ENCODE measurements at regions not wholly inside any gene's neighbourhood (a gene's known extent, or its start where the extent isn't known, plus 50 kb on each side); places are given as distances from the start of the nearest gene placed in this dataset.

DNA sequence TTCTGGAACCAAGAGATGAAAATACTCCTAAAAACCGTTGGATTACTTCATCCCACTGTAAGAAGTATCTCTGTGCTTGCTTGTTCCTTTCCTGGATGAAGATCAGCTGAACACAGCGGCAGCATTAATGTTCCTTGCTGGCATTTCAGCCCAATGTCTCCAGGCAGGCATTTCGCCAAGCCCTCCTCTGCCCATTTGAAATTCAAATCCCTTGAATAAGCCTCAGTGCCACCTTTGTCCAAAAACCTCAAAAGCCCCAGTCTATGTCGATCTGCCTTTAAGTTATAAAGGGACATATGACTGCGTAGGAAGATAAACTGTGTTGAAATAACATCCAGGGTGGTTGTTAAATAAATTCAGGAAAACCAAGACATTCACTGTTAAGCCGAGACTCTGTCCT lies 156.8 kb upstream of the PDZRN3 start:
- FAIRE-seq, result no peak

DNA sequence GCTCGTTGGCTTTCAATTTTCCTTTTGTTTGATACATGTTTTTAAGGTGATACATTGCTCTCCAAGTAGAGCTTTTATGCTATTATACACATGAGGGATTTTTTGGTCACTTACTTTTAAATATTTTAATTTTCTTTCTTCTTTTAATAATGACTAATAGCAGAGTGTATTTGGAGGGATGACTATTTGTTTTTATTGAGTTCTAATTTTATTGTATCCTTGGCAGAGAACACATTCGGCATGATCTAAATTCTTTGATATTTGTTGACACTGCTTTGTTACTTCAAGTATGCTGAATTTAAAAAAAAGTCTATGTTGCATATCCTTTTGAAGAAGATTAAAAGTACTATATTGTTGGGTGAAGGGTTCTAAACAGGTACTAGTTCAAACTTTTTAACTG lies 149.9 kb upstream of the PDZRN3 start:
- FAIRE-seq, result no peak

DNA sequence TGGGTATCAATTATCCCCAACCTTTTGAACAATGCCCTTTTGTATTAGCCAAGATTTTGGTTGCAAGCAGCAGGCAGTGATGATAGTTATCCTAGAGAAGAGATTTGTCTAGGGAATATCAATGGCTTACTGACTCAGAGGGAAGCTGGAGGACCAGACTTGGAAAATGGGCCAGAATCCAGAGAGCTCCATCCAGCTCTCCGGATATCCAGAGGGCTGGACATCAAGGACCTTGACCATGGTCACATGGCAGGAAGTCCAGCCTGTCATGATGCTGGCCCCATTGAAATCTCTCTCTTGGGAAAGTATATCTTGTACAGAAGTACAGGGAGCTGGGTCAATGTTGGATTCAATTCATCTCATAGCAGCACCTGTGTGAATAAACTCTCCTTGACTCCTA lies 148.5 kb upstream of the PDZRN3 start:
- no peak for FAIRE-seq

DNA sequence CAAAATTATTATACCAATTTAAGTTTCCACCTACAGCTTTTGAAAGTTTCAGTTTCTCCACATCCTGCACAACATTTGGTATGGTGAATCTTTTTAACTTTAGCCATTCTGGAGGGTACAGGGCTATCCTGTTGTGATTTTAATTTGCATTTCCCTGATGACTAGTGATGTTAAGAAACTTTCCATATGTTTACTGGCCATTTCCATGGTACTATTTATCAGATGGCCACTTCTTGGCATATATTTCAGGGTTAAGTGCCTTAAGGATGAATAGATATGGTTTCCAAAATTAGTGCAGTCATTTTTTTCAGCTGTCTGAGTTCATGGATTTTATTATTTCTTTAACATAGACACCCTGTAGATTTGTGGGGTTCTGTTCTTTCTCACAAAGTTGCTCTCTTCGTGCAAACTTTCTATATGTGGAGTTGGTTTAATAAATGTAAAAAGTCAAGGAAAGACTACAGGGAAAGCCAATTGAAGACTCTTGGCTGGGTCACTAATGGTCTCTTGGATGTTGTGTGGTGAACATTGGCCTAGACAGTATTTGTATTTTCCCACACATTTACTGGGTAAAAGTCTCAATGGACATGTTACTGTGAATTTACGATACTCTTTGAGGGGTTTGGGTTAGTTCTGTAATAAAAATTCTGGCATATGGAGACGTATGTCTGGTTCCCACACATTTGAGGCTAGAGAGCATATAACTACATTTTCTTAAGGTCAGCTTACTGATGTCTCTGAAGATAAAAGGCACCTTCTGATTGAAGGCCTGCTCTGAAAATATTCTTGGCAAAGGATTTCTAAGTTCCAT lies 147.5 kb upstream of the PDZRN3 start:
- FAIRE-seq, result no peak

DNA sequence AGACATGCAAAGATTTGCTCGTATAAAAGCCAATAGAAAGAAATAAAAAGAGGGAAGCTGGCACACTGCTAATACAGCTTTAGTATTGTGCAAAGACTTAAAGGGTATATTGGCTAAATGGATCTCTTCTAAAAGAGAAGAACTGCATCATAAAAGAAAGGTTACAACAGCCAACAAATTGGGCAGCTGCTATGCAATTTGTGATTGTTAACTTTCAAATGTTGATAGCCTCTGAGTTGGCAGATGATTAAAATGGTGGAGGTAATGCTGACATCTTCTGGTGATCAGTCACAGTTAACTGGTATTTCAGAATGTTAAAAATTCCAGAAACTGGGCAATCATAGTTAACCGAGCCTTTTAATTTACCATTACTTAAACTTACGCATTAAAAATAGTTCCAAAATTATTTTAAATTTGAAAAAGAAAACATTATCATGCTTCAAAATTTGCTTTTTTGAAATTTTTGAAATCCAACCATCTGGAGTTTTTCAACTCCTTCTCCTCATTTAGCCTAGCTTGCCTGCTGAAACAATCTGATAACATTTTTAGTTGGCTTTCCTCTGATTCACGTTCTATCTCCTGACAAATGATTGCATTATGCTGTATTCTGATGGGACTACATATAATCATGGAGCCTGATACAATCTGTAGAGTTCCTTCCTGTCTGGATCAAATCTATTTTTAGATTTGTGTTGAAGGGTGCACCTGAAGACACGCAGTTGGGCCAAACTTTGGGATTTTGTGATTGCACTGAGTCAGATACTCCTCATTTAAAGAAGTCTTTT lies 144.0 kb upstream of the PDZRN3 start:
- FAIRE-seq, result peak; percentile 76

DNA sequence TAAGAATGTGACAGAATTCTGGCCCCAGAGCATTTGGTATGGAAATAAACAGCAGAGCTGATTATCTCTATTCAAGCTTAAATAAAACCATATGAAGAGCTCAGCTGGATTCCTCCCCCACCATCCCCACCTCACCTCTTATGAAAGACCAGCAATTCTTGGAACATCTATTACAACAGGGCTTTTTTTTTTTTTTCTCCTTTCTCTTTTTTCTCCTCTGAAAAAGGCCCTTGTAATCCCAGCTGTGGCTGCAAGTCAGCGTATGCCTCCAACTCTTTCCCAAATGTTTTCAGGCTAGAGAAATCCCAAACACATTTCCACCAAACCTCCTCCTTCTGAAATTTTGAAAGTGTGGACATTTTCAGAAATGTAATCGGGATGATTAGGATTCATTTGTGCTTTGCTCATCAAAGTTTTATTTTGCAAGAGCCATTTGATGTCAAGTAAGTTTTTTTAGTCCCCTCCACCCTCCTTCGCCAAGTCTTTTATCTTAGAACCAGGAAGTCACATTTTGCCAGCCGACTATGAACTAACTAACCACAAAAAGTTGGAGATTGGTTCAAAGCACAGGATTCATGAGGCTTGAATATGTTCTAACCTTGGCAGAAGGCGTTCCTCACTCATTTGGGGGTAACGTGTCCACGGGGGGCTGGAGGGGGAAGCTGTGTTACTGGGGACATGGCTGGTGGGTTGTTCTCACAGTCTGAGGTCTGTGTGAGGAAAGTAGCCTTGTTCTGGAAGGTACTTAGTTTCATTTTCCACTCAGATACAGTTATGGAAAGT lies 142.0 kb upstream of the PDZRN3 start:
- FAIRE-seq, result no peak

DNA sequence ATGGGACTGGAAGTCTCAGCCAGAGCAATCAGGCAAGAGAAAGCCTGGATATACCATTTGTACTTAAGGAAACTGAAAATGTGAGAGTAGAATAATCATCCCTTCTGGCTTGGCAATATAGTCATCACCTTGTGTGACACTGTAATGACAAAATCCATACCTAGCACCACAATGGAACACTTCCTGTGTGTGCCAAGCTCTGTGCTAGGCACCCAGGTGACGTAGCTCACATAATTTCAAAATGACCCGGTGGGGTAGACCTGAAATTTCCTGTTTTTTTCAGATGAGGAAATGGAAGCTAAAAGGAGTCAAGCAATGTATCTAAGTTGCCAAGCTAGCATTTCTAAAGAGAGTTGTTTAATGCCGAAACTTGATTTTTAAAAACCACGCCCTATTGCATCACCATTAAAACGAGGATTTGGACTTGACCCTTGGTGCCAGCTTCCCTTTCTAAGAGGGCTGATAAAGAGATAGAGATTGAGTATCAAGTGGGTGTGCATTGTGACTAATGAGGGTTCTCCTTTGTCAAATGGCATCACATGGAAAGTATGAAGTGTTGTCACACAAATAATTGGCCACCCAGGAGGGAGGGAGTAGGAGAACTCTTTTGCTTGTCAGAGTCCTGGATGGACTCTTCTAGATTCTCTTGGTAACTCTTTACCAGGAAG lies 141.3 kb upstream of the PDZRN3 start:
- FAIRE-seq, result no peak

DNA sequence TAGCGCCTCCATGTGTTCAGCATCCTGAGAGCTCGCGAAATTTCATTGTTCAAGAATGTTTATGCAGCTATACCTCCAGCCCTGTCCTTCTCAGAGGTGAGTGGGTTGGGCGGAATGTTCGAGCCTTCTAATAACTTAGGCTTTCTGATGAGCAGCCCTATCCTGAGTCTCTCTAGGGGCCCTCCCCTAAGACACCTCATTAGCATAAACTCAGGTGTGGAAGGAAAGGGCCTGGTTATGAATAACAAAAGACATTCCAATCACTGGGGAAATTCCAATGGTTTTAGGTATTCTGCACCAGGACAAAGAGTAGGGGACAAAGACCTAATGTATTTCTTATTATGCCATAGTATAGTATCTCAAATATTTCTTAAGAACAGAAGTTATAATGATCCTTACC lies 138.1 kb upstream of the PDZRN3 start:
- no peak for FAIRE-seq

DNA sequence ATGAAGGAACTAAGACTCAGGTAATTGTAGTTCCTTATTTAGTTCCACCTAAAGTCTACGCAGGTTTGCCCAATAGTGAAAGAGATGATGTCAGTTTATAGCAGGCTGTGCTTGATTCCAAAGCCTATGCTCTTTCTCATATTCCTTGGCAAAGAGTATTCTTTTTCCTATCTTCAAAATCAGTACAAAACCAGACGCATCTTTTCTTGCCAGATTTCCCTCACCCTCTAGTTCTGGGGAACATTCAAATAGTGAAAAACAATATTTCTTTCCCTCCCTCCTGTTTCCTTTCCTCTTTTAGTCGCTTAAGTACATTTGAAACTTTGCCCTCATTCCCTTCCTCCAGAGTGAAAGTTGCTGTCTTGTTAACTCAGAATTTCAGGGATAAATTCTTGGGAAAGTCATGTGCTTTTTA lies 134.6 kb upstream of the PDZRN3 start:
- no peak for FAIRE-seq

DNA sequence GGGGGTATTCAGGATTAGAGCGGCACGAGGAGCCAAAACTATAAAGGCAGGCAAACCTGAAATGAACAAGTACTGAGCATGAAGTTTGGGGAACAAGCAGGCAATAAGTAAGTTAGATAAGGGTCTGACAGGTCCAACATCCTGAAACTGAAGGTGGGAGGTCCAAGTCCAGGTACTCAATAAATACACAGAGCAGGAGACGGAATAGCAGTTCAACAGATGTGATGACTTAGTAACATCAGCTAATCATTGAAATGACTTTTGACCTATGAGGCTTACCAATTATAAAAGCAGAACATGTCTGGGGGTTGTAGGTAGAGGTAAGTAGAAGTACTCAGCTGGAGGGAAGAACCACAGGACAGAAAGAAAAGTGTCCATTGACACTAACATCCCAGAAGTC lies 132.8 kb upstream of the PDZRN3 start:
- FAIRE-seq, result no peak

DNA sequence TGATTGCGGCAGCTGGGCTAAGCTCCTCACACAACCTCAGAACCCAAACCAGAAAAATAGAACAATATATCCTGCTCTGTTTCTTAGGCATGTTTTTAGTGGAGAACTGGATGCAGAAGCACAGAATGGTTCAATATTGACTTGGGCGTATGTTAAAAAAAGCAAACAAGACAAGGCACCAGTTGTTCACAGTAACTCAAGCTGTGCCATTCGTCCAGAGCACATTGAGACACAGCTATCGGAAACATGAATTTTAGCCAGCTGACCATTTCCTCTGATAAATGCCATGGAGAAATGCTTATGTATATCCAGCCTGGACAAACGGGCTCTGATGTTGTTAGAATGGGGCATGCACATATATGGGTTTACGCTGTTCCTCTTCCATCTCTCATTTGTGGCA lies 129.2 kb upstream of the PDZRN3 start:
- no peak for FAIRE-seq

DNA sequence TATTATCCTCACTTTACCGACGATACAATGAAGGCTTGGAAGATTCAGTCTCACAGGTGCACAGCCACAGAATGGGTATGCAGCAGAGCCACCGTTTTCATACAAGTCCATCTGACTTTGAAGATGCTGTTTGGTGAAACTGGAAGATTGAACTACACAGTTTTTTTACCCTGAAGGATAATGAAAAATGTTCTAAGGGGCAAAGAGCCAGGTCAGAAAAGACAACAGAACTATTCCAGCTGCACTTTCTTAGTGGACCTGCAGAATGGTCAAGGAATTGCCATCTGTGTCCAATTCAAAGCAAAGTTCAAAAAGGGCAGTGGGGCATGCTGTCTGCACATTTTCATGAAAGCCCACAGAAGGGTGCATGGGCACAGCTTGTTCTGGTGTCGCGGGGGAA lies 127.6 kb upstream of the PDZRN3 start:
- no peak for FAIRE-seq

DNA sequence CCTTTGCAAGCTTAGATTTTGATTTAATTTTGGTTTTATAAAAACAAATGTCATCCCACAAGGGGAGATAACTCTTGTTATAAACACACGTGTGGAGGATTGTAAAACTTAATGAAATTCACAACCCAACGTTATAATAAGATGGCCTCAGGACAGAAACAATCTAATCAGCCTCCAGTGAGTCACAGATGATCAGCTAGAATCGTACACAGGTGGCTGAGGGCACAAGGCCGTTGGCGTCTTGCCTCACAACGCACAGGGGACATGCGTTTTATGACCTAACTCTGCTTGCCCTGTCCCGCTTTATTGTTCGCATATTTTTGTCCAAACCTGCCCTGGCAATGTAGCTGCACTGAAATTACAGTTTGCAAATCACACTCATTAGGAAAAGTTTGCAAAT lies 121.9 kb upstream of the PDZRN3 start:
- FAIRE-seq, result no peak

DNA sequence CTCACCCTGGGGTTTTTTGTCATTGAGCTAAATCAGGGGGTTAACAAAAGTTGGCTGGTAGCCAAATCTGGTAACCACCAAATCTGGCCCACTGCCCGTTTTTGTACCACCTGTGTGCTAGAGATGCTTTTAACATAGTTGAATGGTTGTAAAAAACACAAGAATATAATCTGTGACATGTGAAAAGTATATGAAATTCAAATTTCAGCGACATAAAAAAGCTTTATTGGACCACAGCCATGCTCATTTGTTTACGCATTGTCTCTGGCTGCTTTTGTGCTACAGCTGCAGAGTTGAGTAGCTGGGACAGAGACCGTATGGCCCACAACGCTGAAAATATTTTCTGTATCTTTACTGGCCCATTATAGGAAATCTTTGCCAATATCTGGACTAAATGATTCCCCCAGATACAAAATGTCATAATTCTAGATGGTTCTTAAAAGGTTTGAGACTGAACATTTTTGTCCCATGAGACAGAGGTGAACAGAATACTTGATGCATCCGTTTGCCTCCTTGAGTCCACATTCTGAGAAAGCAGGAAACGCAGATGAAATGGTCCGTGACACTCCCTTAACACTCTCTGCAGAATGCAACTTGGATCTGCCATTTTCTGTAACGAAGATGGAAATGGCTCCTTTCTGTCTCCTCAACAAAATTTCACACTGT lies 120.9 kb upstream of the PDZRN3 start:
- no peak for FAIRE-seq

DNA sequence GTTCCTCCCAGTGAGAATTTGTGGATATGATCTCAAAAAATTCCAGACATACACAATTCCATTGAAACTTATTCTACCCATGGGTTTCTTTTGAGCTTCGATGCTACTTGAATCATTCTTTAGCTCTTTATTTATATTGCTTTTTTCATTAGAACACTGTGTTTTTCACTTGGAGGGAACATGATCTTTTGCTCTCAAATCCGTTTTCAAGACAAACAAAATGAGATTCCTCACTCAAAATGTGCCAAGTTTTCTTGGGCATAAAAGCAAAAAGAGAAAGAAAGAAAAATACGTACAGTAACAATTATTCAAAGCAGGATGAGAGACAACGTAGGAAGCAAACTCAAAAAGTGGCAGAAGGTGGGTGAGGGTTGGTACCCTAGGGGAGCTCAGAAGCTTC lies 118.8 kb upstream of the PDZRN3 start:
- FAIRE-seq, result no peak

DNA sequence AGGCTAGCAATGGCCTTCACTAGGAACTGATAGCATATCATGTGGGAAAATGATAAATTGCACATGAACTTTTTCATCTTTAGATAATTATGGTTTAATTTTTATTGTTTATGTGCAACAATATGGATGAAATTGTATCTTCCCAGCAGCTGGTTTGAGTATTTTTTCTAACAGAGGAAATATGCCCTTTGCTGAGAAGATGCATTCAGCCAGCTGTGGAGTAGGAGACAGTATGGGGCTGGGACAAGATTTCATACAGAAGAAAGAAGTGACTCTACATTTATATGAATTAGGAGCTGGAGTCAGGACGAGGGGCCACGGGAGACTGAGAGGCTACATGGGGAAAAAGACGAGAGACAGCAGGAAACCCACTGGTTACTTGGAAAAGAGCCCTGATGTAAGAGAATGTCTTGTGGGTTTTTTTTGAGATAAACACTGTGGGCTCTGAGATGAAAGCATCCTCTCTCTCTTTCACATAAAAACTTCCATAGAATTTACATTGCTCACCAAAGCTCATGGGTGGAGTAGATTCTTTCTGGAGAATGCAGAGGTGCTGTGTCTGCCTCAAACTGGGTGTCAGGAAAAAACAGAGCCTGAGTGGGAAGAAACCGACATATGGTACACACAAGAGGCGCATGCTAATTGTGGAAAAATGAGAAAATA lies 115.2 kb upstream of the PDZRN3 start:
- FAIRE-seq, result no peak

DNA sequence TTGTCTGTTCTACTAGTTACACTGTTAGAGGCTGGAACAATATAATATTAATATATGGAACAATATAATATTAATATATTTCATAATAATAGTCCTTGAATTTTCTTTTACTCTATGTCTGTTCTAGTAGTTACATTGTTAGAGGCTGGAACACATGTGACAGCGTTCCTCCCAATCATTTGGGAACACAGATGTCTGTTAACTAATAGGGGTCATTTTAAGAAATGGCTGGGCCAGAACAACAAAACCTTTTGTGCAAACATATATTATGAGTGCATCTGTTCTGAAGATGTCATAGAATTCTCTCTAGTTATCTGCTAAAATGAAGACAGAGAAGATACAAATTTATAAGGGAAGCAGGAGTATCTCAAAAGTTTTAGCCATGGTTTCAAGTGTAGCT lies 114.0 kb upstream of the PDZRN3 start:
- no peak for FAIRE-seq

DNA sequence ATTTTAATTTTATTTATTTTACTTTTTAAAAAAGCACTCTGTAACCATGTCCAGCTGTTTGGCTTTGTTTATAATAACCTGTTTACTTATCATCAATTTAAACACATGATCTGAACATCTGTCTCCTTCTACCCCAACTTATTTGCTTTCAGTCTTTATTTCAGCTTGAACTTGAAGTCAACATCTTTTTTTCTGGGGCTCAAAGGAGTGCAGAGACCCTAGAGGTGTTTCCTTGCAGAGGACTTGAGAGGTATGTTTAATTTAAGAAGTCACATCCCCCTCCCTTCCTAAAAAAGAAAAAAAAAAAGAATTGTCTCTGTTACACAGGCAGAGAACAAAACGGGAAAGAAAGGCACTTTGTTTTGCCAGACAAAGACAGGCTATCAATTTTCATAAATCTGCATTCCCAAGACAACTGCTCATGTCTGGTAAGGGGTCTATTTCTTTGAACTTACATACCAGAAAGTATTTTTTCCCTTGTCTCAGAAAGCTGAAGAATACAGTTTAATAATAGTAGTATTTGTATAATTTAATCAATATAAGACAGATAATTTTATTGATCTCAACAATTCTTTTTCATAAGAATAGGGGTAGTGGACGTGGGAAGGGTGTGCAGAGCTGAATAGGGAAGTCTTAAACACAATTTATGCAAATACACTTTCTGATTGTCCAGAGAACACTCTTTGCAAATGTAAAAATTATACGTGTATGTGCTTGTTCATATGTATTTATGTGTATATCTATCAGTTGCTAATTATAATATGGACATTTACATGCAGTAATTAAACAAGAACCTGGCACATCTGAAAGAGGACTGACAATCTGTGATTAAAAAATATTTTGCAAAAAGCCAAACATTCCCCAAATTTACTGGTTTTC lies 109.7 kb upstream of the PDZRN3 start:
- FAIRE-seq, result peak; percentile 9

DNA sequence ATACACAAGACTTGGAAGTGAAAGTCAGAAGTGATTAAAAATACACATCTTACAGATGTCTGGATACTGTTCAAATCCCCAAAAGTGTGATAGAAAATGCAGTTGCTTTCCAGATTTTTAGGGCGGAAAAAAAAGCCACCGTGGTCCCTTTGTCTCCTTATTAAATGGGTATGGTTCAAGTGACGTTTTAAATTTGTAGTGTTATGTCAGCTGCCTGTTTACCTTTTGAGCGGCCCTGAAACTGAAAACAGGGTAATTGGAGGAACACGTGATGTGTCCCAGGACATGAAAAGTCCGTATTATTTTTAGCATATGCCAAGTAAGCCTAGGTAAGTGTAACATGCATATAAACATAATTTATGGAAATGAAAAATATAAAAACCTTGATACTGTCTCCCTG lies 109.0 kb upstream of the PDZRN3 start:
- FAIRE-seq, result no peak

DNA sequence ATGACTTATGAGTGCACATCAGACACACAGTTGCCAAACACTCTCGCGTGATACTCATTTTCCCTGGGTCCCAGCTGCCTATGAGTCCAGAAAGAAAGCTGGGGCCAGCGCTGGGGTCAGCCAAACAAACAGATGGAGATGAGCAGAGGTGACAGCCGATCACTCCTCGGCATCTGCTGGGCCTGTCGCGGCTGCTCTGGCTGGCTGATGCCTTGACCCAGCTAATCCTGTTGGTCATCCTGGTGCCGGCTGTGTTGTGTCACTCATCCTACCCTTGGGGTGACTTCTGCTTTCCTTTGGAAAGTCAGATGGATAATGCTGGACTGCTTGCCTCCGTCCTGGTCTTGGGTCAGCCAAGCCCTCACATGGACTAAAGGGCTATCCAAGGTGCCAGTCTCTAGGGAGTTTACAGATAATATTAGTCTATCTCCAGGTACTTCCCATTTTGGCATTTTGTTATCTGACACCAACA lies 105.3 kb upstream of the PDZRN3 start:
- FAIRE-seq, result no peak

DNA sequence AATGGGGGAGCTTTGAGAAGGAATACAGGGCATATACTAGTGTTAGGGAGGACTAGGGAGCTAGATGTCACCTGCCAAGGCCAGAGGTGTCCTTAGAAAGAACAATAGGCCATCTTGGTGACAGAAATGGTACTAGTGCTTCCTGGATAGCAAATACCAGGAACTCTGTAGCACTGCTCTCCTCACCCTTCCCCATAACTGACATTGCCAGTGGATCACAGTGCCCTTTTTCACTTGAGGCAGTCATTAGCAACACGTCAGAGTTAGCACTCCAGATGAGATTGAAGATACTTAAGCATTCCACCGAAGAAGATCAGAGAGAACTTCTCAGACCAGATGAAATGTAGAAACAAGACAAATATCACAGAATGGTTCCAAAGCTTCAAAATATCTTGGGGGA lies 103.1 kb upstream of the PDZRN3 start:
- no peak for FAIRE-seq

Measured in islet of Langerhans (tissue), 1 donor.